A549 (cell line): ENCODE measurements at regions not wholly inside any gene's neighbourhood (a gene's known extent, or its start where the extent isn't known, plus 50 kb on each side); places are given as distances from the start of the nearest gene placed in this dataset.

ENCODE experiments used
- ATAC-seq, 2 experiments: fragments of 200-7000 bp in 1 of 2; fragments of >200 bp in 1 of 2; cut with Nextera tagmentation in 1 of 2; cut with Tn5 transposase in 1 of 2; 3 replicates each; pipeline versions ENCODE4 v1.8.0 to v1.9.1; 2018 to 2020; ENCODE audit warnings: mild to moderate bottlenecking in 1 of 2, moderate library complexity in 1 of 2
- CTCF ChIA-PET: fragments of 300-600 bp; sonication (Branson Sonifier 250); formaldehyde crosslinking; extraction: SDS; loops from one replicate; lab custom pipeline; 2021; ENCODE audit warnings: antibody characterized with exemption, inconsistent platforms; lab: Yijun Ruan, JAX
- POLR2A ChIA-PET: fragments of 350-600 bp; formaldehyde crosslinking; extraction: SDS; loops from one replicate; lab custom pipeline; 2021; ENCODE audit warnings: antibody characterized with exemption, inconsistent platforms; lab: Yijun Ruan, JAX
- DNase-seq, 2 experiments: peaks; one replicate each; pipeline versions ENCODE4 v3.0.0 to v3.0.0-alpha.2; 2011 to 2016; ENCODE audit warnings: low read depth in 1 of 2, low spot score in 1 of 2
- FAIRE-seq: peaks from 2 replicates; lab custom pipeline; 2011; peaks lifted over from hg19 to GRCh38; lab: Jason Lieb, UNC
- H3K27ac ChIP-seq, 2 experiments: fragments of >200 bp; sonication (Bioruptor Twin); formaldehyde crosslinking; 3 replicates each; pipeline ENCODE4 v1.5.1; 2016 to 2017
- H3K4me1 ChIP-seq: fragments of >200 bp; sonication (Bioruptor Twin); formaldehyde crosslinking; 3 replicates; pipeline ENCODE4 v1.6.1; 2016
- H3K4me2 ChIP-seq: fragments of >200 bp; sonication (Bioruptor Twin); formaldehyde crosslinking; 3 replicates; pipeline ENCODE4 v1.6.1; 2016
- H3K4me3 ChIP-seq: fragments of >200 bp; sonication (Bioruptor Twin); formaldehyde crosslinking; 3 replicates; pipeline ENCODE4 v1.5.1; 2016
- H3K9me3 ChIP-seq: fragments of >200 bp; sonication (Bioruptor Twin); formaldehyde crosslinking; 3 replicates; pipeline ENCODE4 v1.6.1; 2016
- BHLHE40 ChIP-seq: IDR thresholded peaks from 2 replicates; pipeline ENCODE4 v1.6.1; 2012; ENCODE audit warnings: low read depth, low read length, inconsistent platforms
- CHD4 ChIP-seq: fragments of 200-600 bp; sonication (generic); IDR thresholded peaks from 2 replicates; pipeline ENCODE4 v1.6.1; 2016; ENCODE audit warnings: antibody characterized with exemption, mild to moderate bottlenecking, borderline replicate concordance
- EHMT2 ChIP-seq: fragments of 200-600 bp; sonication (generic); IDR thresholded peaks from 2 replicates; pipeline ENCODE4 v1.6.1; 2016; ENCODE audit warnings: antibody characterized with exemption, low read depth, mild to moderate bottlenecking, moderate library complexity
- ESRRA ChIP-seq: fragments of 150-350 bp; IDR thresholded peaks from 2 replicates; pipeline ENCODE4 v1.6.1; 2014; ENCODE audit warnings: mild to moderate bottlenecking, low read length, borderline replicate concordance
- FOSB ChIP-seq: fragments of 250-450 bp; sonication (Bioruptor Pico); IDR thresholded peaks from 2 replicates; pipeline ENCODE4 v1.5.0; 2020; ENCODE audit warnings: mild to moderate bottlenecking, moderate library complexity
- HOXA7 ChIP-seq: fragments of 250-450 bp; sonication (Bioruptor Pico); IDR thresholded peaks from 2 replicates; pipeline ENCODE4 v1.5.0; 2020; ENCODE audit warnings: mild to moderate bottlenecking, moderate library complexity
- MYC ChIP-seq: IDR thresholded peaks from 2 replicates; pipeline ENCODE4 v1.6.1; 2012; ENCODE audit warnings: mild to moderate bottlenecking, inconsistent platforms, low read length, improper control_type of control experiment, borderline replicate concordance
- NR3C1 ChIP-seq: fragments of >200 bp; sonication (Bioruptor Twin); formaldehyde crosslinking; IDR thresholded peaks from 3 replicates; pipeline ENCODE4 v1.6.1; 2017
- PHF8 ChIP-seq: fragments of 200-600 bp; sonication (generic); IDR thresholded peaks from 2 replicates; pipeline ENCODE4 v1.6.1; 2016; ENCODE audit warnings: low read depth, mild to moderate bottlenecking, antibody characterized with exemption, moderate library complexity, borderline replicate concordance
- POLR2A ChIP-seq: IDR thresholded peaks from 2 replicates; pipeline ENCODE4 v1.6.1; 2012; ENCODE audit warnings: mild to moderate bottlenecking, low read length
- RAD21 ChIP-seq, 2 experiments: fragments of >200 bp in 1 of 2; sonication (Bioruptor Twin) in 1 of 2; formaldehyde crosslinking in 1 of 2; IDR thresholded peaks in 1 of 2; conservative IDR thresholded peaks in 1 of 2; 2 replicates in 1 of 2; 3 replicates in 1 of 2; pipeline ENCODE4 v1.6.1; 2012 to 2018; ENCODE audit warnings: inconsistent platforms in 1 of 2
- RCOR1 ChIP-seq: fragments of 150-350 bp; IDR thresholded peaks from 2 replicates; pipeline ENCODE4 v1.6.1; 2014; ENCODE audit warnings: antibody characterized with exemption, low read length, low read depth
- RFX5 ChIP-seq: fragments of 450-650 bp; IDR thresholded peaks from 2 replicates; pipeline ENCODE4 v1.7.1; 2014; ENCODE audit warnings: antibody characterized with exemption, mild to moderate bottlenecking, moderate library complexity
- RNF2 ChIP-seq: fragments of 200-600 bp; sonication (generic); IDR thresholded peaks from 2 replicates; pipeline ENCODE4 v1.6.1; 2016; ENCODE audit warnings: low read depth, mild to moderate bottlenecking, antibody characterized with exemption, moderate library complexity, borderline replicate concordance
- SMC3 ChIP-seq: fragments of >200 bp; sonication (Bioruptor Twin); formaldehyde crosslinking; IDR thresholded peaks from 3 replicates; pipeline ENCODE4 v1.6.1; 2018; ENCODE audit warnings: inconsistent platforms
- TFCP2L1 ChIP-seq: fragments of 250-450 bp; sonication (Bioruptor Pico); IDR thresholded peaks from 2 replicates; pipeline ENCODE4 v1.5.0; 2021; ENCODE audit warnings: mild to moderate bottlenecking
- ZC3H11A ChIP-seq: fragments of 450-650 bp; IDR thresholded peaks from 2 replicates; pipeline ENCODE4 v1.6.1; 2014; ENCODE audit warnings: antibody characterized with exemption, mild to moderate bottlenecking
- WGBS: methylation state at CpG from one replicate; pipeline ENCODE4 v1.1.6; 2017; ENCODE audit errors: missing lambda C conversion rate; 5-methylcytosine and 5-hydroxymethylcytosine counted together
- TF ChIP-seq, protein P1 (sequence below): fragments of >200 bp; sonication (Bioruptor Twin); formaldehyde crosslinking; IDR thresholded peaks from 2 replicates; pipeline ENCODE4 v1.6.1; 2016
- TF ChIP-seq, protein P2 (sequence below): fragments of 450-650 bp; IDR thresholded peaks from 2 replicates; pipeline ENCODE4 v1.6.1; 2014; ENCODE audit warnings: antibody characterized with exemption
- TF ChIP-seq, protein P3 (sequence below): fragments of >200 bp; sonication (Bioruptor Twin); formaldehyde crosslinking; IDR thresholded peaks from 3 replicates; pipeline ENCODE4 v1.6.1; 2016
- TF ChIP-seq, protein P4 (sequence below): fragments of >200 bp; sonication (Bioruptor Twin); formaldehyde crosslinking; IDR thresholded peaks from 3 replicates; pipeline ENCODE4 v1.5.1; 2016
- TF ChIP-seq, protein P5 (sequence below): fragments of 150-350 bp; IDR thresholded peaks from 2 replicates; pipeline ENCODE4 v1.6.1; 2014; ENCODE audit warnings: low read depth, mild to moderate bottlenecking, low read length
- TF ChIP-seq, protein P6 (sequence below): IDR thresholded peaks from 2 replicates; pipeline ENCODE4 v1.6.1; 2012; ENCODE audit warnings: low read depth, borderline replicate concordance

DNA sequence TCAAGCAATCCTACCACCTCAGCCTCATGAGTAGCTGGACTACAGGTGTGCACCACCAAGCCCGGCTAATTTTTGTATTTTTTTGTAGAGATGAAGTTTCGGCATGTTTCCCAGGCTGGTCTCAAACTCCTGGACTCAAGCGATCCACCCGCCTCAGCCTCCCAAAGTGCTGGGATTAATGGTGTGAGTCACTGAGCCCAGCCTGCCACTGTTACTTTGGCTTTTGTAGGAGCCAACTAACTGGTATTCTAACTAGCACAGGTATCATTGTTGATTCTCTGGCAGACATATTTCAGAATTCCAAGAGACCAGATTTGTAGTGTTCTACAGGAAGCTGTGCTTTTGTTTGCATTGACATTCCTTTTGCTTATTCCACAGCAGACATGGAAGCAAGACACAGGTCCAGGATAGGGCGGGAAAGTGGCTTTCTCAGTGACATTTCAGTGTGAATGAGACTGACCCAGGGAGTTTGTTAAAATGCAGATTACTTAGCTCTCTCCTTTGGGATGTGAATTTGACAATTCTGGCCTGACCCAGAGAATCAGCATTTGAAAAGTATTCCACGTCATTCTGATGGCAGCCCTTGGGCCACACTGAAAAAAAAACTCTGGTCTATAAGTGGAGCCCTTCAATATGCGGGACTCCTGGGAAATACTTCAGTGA, 52.2 kb upstream of the PAX6 start:
- CTCF ChIA-PET: no interaction called here
- DNase-seq: no peak
- TF ChIP-seq, protein P1, sequence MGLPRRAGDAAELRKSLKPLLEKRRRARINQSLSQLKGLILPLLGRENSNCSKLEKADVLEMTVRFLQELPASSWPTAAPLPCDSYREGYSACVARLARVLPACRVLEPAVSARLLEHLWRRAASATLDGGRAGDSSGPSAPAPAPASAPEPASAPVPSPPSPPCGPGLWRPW: no peak
- TF ChIP-seq POLR2A: no peak
- TF ChIP-seq, protein P2, sequence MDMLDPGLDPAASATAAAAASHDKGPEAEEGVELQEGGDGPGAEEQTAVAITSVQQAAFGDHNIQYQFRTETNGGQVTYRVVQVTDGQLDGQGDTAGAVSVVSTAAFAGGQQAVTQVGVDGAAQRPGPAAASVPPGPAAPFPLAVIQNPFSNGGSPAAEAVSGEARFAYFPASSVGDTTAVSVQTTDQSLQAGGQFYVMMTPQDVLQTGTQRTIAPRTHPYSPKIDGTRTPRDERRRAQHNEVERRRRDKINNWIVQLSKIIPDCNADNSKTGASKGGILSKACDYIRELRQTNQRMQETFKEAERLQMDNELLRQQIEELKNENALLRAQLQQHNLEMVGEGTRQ: no peak
- no peak for TF ChIP-seq RCOR1
- TF ChIP-seq, protein P3, sequence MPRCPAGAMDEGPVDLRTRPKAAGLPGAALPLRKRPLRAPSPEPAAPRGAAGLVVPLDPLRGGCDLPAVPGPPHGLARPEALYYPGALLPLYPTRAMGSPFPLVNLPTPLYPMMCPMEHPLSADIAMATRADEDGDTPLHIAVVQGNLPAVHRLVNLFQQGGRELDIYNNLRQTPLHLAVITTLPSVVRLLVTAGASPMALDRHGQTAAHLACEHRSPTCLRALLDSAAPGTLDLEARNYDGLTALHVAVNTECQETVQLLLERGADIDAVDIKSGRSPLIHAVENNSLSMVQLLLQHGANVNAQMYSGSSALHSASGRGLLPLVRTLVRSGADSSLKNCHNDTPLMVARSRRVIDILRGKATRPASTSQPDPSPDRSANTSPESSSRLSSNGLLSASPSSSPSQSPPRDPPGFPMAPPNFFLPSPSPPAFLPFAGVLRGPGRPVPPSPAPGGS: no peak
- no peak for TF ChIP-seq SMC3
- TF ChIP-seq CHD4: no peak
- TF ChIP-seq ESRRA: no peak
- no peak for TF ChIP-seq FOSB (CRISPR knock-in tag)
- TF ChIP-seq, protein P4, sequence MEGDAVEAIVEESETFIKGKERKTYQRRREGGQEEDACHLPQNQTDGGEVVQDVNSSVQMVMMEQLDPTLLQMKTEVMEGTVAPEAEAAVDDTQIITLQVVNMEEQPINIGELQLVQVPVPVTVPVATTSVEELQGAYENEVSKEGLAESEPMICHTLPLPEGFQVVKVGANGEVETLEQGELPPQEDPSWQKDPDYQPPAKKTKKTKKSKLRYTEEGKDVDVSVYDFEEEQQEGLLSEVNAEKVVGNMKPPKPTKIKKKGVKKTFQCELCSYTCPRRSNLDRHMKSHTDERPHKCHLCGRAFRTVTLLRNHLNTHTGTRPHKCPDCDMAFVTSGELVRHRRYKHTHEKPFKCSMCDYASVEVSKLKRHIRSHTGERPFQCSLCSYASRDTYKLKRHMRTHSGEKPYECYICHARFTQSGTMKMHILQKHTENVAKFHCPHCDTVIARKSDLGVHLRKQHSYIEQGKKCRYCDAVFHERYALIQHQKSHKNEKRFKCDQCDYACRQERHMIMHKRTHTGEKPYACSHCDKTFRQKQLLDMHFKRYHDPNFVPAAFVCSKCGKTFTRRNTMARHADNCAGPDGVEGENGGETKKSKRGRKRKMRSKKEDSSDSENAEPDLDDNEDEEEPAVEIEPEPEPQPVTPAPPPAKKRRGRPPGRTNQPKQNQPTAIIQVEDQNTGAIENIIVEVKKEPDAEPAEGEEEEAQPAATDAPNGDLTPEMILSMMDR: no peak
- no peak for TF ChIP-seq RFX5
- TF ChIP-seq, all 56 proteins: peak for 0
- no peak overlapping the region for H3K27ac ChIP-seq
- H3K4me1 ChIP-seq: no peaks in the 10 kb centered on the region
- no peak for ATAC-seq
- WGBS: 64% methylated on average over 7 of the region's 7 CpGs
- H3K4me3 ChIP-seq: no peak overlapping the region
- FAIRE-seq: no peak
- no peak overlapping the region for H3K4me2 ChIP-seq
- no peaks in the 10 kb centered on the region for H3K9me3 ChIP-seq
- POLR2A ChIA-PET: no interaction called here

DNA sequence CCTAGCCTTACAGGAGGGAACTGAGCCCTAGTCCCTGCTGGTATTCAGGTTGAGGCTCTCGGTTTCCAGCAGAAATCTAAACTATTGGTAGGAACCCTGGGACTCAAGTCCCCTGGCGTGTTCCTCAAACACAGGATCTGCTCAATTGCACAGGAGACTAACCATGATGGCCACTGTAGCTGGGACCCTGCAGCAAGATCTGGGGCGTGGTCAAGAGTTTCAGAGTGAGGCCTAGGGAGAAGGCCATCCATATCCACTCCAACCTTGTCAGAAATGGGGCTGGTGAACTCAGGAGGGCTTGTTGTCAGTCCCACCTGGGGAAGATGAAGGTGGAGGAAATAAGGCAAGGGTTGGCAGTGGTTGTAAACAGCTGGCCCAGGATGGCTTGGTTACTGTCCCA, 49.9 kb upstream of the PAX6 start:
- no peak for DNase-seq
- 51% methylated on average over 3 of the region's 3 CpGs for WGBS
- TF ChIP-seq BHLHE40 (no peak), ZC3H11A (no peak), CHD4 (no peak), POLR2A (no peak), HOXA7 (CRISPR knock-in tag) (no peak), RFX5 (no peak), NR3C1 (no peak), TFCP2L1 (CRISPR knock-in tag) (no peak), PHF8 (no peak), RAD21 (conservative IDR thresholded peaks at IDR 0.05 in 1 of 2, IDR thresholded peaks at IDR 0.05 in 1 of 2) (no peak), ESRRA (no peak), EHMT2 (no peak), RNF2 (no peak), MYC (no peak)
- TF ChIP-seq, protein P5, sequence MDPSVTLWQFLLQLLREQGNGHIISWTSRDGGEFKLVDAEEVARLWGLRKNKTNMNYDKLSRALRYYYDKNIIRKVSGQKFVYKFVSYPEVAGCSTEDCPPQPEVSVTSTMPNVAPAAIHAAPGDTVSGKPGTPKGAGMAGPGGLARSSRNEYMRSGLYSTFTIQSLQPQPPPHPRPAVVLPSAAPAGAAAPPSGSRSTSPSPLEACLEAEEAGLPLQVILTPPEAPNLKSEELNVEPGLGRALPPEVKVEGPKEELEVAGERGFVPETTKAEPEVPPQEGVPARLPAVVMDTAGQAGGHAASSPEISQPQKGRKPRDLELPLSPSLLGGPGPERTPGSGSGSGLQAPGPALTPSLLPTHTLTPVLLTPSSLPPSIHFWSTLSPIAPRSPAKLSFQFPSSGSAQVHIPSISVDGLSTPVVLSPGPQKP: no peak
- TF ChIP-seq, protein P1: no peak
- TF ChIP-seq, protein P6, sequence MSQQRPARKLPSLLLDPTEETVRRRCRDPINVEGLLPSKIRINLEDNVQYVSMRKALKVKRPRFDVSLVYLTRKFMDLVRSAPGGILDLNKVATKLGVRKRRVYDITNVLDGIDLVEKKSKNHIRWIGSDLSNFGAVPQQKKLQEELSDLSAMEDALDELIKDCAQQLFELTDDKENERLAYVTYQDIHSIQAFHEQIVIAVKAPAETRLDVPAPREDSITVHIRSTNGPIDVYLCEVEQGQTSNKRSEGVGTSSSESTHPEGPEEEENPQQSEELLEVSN: no peak
- TF ChIP-seq, all 56 proteins: peak for 0
- H3K4me3 ChIP-seq: no peak overlapping the region
- H3K27ac ChIP-seq: no peak overlapping the region
- H3K4me2 ChIP-seq: no peak overlapping the region
- FAIRE-seq (no peak), ATAC-seq (no peak)
- H3K4me1 ChIP-seq: no peaks in the 10 kb centered on the region
- ChIA-PET CTCF (interaction anchor here (1.3 to 3.9 kb wide), 2 partner anchors 10 to 11 kb away, joined by 3 to 26 read pairs; no protein-coding TSS in a partner anchor), POLR2A (no interaction called here)
- no peaks in the 10 kb centered on the region for H3K9me3 ChIP-seq
